ENCODE measurements at regions not wholly inside any gene's neighbourhood (a gene's known extent, or its start where the extent isn't known, plus 50 kb on each side); places are given as distances from the start of the nearest gene placed in this dataset.

DNA sequence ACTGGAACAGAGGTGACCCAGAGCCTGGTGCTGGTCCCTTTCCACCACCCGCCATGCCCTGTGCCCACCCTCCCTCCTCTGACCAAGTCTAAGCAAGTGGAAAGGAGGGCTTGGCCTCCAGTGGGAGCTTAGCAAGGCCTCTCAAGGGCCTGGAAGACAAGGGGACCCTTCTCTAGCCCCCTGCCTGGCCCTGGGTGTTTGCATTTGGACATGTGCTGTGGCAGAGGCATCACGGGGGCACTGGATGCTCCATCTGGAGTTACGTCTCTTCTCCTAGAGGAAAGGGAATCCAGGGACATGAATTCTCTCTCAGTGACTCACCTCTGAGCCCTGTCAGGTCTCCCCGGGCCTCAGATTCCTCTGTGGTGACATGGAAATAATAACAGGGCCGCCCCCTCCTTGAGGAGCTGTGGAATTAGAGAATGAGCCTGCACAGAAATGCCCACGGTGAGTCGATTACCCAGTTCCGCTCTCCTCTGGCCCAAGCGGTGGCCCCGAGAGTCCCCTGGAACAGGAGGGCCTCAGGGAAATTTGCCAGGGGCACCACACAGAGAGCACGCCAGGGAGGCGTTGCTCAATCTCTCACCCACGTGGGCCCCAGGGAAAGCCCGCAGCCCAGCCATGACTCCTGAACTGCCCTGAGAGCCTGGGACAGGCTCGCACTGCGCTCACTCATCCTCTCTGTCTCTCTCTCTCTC lies 189.6 kb downstream of the BCOR start:
- Histone ChIP-seq H3K27ac (ENCODE audit: insufficient read length, low read depth, low read length) (no peak overlapping the region), H2BK20ac (ENCODE audit: low read depth, low read length, poor library complexity, severe bottlenecking) (no peak overlapping the region), H3K79me1 (ENCODE audit: insufficient read depth, low read depth, low read length, poor library complexity, severe bottlenecking) (no peaks in the 10 kb centered on the region), H3K9ac (ENCODE audit: extremely low read depth, insufficient read length, low read length) (no peak overlapping the region), H4K5ac (ENCODE audit: insufficient read length, low read depth, low read length) (no peak overlapping the region), H3K56ac (ENCODE audit: insufficient read length, low read depth, low read length) (no peak overlapping the region), H3K23ac (ENCODE audit: insufficient read length, low read depth, low read length) (no peak overlapping the region), H3K4ac (ENCODE audit: low read depth, low read length) (no peak overlapping the region), H4K91ac (ENCODE audit: insufficient read length, low read depth, low read length) (no peak overlapping the region), H3K79me2 (ENCODE audit: insufficient read depth, low read length) (no peaks in the 10 kb centered on the region), H2BK15ac (ENCODE audit: low read depth, low read length) (no peak overlapping the region), H3T11ph (ENCODE audit: low read length) (no peak overlapping the region), H2BK120ac (ENCODE audit: low read depth, low read length, poor library complexity, severe bottlenecking) (no peak overlapping the region), H3K9me3 (ENCODE audit: control insufficient read depth, low read depth, low read length) (no peaks in the 10 kb centered on the region), H3K4me1 (ENCODE audit: insufficient read depth, low read length) (peaks cover 6% of the 10 kb centered on the region; the same call in 1 of the 2 replicates), H2BK12ac (ENCODE audit: insufficient read length, low read depth, low read length) (no peak overlapping the region), H3K14ac (ENCODE audit: insufficient read depth, low read length) (no peak overlapping the region), H4K20me1 (ENCODE audit: control insufficient read depth, insufficient read depth, insufficient read length) (no peaks in the 10 kb centered on the region), H2AFZ (ENCODE audit: low read length) (no peak overlapping the region), H2AK5ac (ENCODE audit: insufficient read length, low read length) (no peak overlapping the region), H3K27me3 (ENCODE audit: insufficient read depth, low read length) (no peaks in the 10 kb centered on the region; the same call in 1 of the 2 replicates), H4K8ac (replicated peaks; ENCODE audit: insufficient read length, low read depth, low read length) (no peak overlapping the region), H3K18ac (ENCODE audit: insufficient read length, low read depth, low read length) (no peak overlapping the region), H3K4me2 (ENCODE audit: insufficient read depth, insufficient read length, low read length) (no peak overlapping the region), H3K23me2 (ENCODE audit: insufficient read length, low read depth, low read length, poor library complexity, severe bottlenecking) (no peaks in the 10 kb centered on the region), H2BK5ac (ENCODE audit: insufficient read length, low read length) (no peak overlapping the region)
- no peak overlapping the region for H3K4me3 Mint-ChIP-seq
- TF ChIP-seq, protein P1, sequence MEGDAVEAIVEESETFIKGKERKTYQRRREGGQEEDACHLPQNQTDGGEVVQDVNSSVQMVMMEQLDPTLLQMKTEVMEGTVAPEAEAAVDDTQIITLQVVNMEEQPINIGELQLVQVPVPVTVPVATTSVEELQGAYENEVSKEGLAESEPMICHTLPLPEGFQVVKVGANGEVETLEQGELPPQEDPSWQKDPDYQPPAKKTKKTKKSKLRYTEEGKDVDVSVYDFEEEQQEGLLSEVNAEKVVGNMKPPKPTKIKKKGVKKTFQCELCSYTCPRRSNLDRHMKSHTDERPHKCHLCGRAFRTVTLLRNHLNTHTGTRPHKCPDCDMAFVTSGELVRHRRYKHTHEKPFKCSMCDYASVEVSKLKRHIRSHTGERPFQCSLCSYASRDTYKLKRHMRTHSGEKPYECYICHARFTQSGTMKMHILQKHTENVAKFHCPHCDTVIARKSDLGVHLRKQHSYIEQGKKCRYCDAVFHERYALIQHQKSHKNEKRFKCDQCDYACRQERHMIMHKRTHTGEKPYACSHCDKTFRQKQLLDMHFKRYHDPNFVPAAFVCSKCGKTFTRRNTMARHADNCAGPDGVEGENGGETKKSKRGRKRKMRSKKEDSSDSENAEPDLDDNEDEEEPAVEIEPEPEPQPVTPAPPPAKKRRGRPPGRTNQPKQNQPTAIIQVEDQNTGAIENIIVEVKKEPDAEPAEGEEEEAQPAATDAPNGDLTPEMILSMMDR (conservative IDR thresholded peaks at IDR 0.05): no peak
- H3K27me3 Mint-ChIP-seq (ENCODE audit: low read depth): peaks cover 15% of the 10 kb centered on the region
- H3K9me3 Mint-ChIP-seq: peaks cover 77 to 78% of the 10 kb centered on the region in 2 experiments
- WGBS (ENCODE audit: extremely low coverage, insufficient read length, low lambda C conversion rate): no CpG with 5 or more reads among the region's 16 CpGs
- DNase-seq: peak; percentile 46
- H3K36me3 Mint-ChIP-seq (ENCODE audit: insufficient read depth in 1 of 3, low read depth in 3 of 3): peaks cover 0 to 6% (median 0%) of the 10 kb centered on the region in 3 experiments; a peak in 2 of 7 replicates
- no peak overlapping the region for H3K27ac Mint-ChIP-seq
- H3K4me1 Mint-ChIP-seq: peaks cover 7 to 10% of the 10 kb centered on the region in 2 experiments

Measured in H9 (cell line).